ENCODE measurements at regions not wholly inside any gene's neighbourhood (a gene's known extent, or its start where the extent isn't known, plus 50 kb on each side); places are given as distances from the start of the nearest gene placed in this dataset.

DNA sequence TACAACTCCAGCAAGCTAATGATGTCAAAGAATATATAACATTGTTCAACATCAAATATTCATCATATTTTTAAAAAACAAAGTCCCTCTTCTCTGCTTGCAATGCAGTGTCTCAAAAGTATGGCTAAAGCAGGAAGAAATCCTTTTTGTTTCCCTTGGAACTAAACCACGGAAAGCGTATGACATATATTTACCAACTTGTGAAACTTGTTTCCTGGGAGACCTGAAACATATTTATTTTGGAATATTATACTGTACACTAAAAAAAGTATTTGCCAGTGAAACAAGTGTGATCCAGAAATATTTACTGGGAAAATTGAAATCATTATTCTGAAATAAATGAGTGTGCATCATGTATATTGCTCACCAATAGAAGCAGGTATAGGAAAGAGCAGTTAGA, 156.0 kb upstream of the ANKRD50 start:
- no peak for DNase-seq
- no peaks in the 10 kb centered on the region for H3K36me3 ChIP-seq
- no peaks in the 10 kb centered on the region for H3K9me3 ChIP-seq
- no peak overlapping the region for H3K27ac ChIP-seq
- TF ChIP-seq, protein P1, sequence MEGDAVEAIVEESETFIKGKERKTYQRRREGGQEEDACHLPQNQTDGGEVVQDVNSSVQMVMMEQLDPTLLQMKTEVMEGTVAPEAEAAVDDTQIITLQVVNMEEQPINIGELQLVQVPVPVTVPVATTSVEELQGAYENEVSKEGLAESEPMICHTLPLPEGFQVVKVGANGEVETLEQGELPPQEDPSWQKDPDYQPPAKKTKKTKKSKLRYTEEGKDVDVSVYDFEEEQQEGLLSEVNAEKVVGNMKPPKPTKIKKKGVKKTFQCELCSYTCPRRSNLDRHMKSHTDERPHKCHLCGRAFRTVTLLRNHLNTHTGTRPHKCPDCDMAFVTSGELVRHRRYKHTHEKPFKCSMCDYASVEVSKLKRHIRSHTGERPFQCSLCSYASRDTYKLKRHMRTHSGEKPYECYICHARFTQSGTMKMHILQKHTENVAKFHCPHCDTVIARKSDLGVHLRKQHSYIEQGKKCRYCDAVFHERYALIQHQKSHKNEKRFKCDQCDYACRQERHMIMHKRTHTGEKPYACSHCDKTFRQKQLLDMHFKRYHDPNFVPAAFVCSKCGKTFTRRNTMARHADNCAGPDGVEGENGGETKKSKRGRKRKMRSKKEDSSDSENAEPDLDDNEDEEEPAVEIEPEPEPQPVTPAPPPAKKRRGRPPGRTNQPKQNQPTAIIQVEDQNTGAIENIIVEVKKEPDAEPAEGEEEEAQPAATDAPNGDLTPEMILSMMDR (IDR thresholded peaks at IDR 0.05) = no peak
- TF ChIP-seq POLR2A (IDR thresholded peaks at IDR 0.05) = no peak
- H3K4me3 ChIP-seq = no peak overlapping the region
- H3K4me1 ChIP-seq = no peaks in the 10 kb centered on the region
- H3K27me3 ChIP-seq = no peaks in the 10 kb centered on the region

DNA sequence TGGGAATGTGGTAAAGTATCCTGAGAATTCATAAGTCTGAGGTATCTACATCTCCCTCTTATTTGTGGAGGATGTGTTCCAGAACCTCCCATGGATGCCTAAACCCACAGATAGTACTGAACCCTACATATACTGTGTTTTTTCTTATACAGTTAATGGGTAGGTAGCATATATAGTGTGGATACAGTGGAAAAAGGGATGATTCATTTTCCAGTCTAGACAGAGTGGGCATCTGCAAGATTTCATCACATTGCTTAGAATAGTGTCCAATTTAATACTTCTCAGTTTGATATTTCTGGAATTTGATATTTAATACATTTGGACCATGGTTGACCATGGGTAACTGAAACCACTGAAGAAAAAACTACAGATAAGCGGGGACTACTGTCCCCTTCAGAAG, 155.0 kb upstream of the ANKRD50 start:
- Histone ChIP-seq H3K27me3 (no peaks in the 10 kb centered on the region), H3K9me3 (no peaks in the 10 kb centered on the region), H3K36me3 (no peaks in the 10 kb centered on the region), H3K4me1 (no peaks in the 10 kb centered on the region), H3K27ac (no peak overlapping the region), H3K4me3 (no peak overlapping the region)
- no peak for TF ChIP-seq POLR2A (IDR thresholded peaks at IDR 0.05)
- TF ChIP-seq, protein P1 (IDR thresholded peaks at IDR 0.05) = no peak
- no peak for DNase-seq

DNA sequence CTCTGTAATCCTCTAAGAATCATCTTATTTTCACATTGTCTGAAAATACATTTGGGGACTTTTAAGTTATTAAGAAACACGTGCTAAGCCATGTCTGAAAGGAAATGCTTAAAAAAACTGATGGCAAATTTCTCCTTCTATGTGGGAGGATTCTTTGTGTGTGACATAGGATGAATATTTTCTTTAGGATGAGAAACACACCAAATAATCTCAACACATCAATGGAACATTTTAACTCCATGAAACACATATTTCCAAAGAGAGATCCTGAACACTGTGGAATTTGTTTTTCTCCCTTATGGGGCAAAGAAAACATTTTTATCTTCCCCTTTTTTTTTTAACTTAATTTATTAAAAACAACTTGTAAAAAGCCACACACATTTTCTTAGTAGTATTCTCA, 153.8 kb upstream of the ANKRD50 start:
- no peak for DNase-seq

DNA sequence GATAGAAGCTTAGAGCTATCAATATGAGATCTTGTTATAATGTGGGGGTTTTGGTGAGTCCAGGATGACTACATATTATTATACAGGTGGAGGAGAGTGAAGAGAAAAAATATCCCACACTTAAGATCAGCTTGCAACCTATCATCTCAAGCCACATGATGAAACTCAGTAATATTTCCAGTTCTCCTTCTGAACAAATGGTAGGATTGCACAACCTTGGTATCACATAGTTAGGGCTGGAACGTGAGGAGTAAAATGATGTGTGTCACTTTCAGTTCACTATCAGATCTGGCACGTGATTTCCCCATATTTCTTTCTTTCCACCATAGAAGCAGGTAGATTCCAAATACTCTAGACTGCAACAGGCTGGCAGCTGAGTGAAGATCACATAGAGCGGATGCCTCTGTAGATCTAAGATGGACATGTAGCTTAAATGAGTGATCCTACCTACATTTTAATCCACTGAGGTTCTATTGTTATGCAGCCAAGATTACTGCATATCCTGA, 150.6 kb upstream of the ANKRD50 start:
- H3K9me3 ChIP-seq = no peaks in the 10 kb centered on the region
- H3K4me3 ChIP-seq = no peak overlapping the region
- no peaks in the 10 kb centered on the region for H3K27me3 ChIP-seq
- H3K4me1 ChIP-seq = no peaks in the 10 kb centered on the region
- TF ChIP-seq, protein P1 (IDR thresholded peaks at IDR 0.05) = no peak
- no peak for TF ChIP-seq POLR2A (IDR thresholded peaks at IDR 0.05)
- H3K27ac ChIP-seq = no peak overlapping the region
- no peaks in the 10 kb centered on the region for H3K36me3 ChIP-seq
- DNase-seq = no peak

More for the DNA sequence above, 153.8 kb upstream of the ANKRD50 start:
- Histone ChIP-seq H3K4me1 (no peaks in the 10 kb centered on the region), H3K4me3 (no peak overlapping the region), H3K9me3 (no peaks in the 10 kb centered on the region), H3K27me3 (no peaks in the 10 kb centered on the region), H3K36me3 (no peaks in the 10 kb centered on the region), H3K27ac (no peak overlapping the region)
- no peak for TF ChIP-seq POLR2A (IDR thresholded peaks at IDR 0.05)
- TF ChIP-seq, protein P1 (IDR thresholded peaks at IDR 0.05) = no peak

DNA sequence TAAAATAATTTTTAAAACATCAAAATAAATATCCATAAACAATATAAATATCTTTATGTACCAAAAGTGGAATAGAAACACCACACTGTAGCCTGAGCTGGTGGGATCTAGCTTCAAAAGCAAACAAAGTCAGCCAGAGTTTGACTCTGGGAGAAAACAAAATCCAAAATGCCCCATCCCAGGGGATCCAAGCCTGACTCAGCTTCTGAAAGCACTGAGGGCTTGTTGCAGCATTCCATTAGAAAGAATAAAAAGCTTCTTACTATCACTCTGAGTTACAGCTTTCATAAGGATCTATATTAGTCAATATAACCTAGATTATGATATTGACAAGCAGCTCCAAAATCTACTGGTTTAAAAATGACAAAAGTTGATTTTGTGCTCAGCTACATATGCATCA, 149.7 kb upstream of the ANKRD50 start:
- H3K9me3 ChIP-seq = no peaks in the 10 kb centered on the region
- H3K4me3 ChIP-seq = no peak overlapping the region
- no peak for DNase-seq
- no peaks in the 10 kb centered on the region for H3K36me3 ChIP-seq
- no peak overlapping the region for H3K27ac ChIP-seq
- no peak for TF ChIP-seq POLR2A (IDR thresholded peaks at IDR 0.05)
- TF ChIP-seq, protein P1 (IDR thresholded peaks at IDR 0.05) = no peak
- H3K27me3 ChIP-seq = no peaks in the 10 kb centered on the region
- H3K4me1 ChIP-seq = no peaks in the 10 kb centered on the region

DNA sequence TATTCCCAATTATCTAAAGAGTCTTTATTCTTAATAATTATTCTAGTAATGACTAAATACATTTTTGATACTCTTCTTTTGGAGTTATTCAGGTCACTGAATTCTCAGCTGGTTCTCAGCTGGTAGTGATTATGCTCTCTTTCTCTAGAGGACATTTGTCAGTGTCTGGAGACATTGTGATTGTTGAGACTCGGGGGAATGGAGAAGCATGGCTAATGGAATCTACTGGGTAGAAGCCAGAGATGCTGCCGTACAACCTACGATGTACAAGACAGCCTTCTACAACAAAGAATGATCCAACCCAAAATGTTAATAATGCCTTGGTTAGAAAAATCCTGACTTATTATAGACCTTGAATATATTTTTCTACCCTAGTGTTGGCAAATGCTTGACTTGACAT, 149.2 kb upstream of the ANKRD50 start:
- TF ChIP-seq, protein P1 (IDR thresholded peaks at IDR 0.05) = no peak
- TF ChIP-seq POLR2A (IDR thresholded peaks at IDR 0.05) = no peak
- Histone ChIP-seq H3K4me1 (no peaks in the 10 kb centered on the region), H3K27ac (no peak overlapping the region), H3K9me3 (no peaks in the 10 kb centered on the region), H3K4me3 (no peak overlapping the region), H3K36me3 (no peaks in the 10 kb centered on the region), H3K27me3 (no peaks in the 10 kb centered on the region)
- DNase-seq = no peak
